HG03571 (cell line): ENCODE measurements at regions not wholly inside any gene's neighbourhood (a gene's known extent, or its start where the extent isn't known, plus 50 kb on each side); places are given as distances from the start of the nearest gene placed in this dataset.
"Not testable (repeated sequence)": the region's sequence is repeated elsewhere in the genome, so short reads cannot be mapped to it uniquely, and the experiment has no call there.

Experiments used
- ATAC-seq: cut with Tn5 transposase; IDR thresholded peaks from one replicate; pipeline ENCODE4 v1.9.1; 2021; ENCODE audit not compliant: unreplicated experiment

GRCh38 chr15:92751528-92751927 is 96.0 kb upstream of the FAM174B start:
- ATAC-seq = no peak

GRCh38 chr15:92753591-92753990 is 98.0 kb upstream of the FAM174B start:
- ATAC-seq = no peak

DNA sequence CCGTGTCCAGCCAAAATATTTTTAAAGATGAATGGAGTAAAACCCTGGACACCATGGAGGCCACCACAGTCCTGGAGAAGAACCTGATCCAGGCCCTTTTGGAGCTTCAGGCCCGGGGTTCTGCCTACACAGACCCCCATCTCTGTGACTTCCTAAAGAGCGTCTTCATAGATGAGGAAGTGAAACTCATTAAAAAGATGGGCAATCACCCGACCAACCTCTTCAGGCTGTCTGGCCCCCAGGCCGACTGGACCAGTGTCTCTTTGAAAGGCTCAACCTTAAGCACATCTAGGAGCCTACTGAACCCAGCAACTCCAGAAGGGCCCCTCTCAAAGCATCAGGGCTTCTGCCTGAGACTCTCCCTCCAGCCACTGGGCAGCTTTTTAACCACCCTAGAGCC is 107.9 kb upstream of the FAM174B start:
- no peak for ATAC-seq

- not testable (repeated sequence) for ATAC-seq
Measured at GRCh38 chr15:92768131-92768530, 112.6 kb upstream of the FAM174B start.

DNA sequence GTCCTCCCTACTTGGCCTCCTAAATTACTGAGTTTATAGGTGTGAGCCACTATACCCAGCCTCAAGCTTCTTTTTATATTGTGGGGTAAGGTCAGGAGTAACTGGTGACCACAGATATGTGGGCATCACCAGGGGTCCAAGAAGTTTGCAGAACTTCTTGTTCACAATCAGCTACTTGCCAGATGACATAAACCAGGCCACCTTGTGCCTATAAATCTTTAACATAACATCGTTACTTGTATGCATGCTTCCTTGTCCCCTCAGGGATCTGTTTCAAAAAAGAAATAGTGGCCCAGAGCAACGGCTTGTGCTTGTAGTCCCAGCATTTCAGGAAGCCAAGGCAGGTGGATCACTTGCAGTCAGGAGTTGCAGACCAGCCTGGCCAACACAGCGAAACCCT is 115.1 kb upstream of the FAM174B start:
- ATAC-seq = no peak

DNA sequence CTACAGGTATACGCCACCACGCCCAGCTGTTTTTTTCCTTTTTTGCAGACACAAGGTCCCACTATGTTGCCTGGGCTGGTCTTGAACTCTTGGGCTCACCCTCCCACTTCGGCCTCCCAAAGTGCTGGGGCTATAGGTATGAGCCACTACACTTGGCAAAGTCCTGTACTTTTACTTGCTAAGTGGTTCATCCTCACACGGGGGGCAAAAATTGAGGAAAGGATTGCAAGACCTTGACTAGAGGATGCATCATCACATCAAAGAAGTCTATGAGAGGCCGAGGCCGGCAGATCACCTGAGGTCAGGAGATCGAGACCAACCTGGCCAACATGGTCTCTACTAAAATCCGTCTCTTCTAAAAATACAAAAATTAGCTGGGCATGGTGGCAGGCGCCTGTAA is 116.5 kb upstream of the FAM174B start:
- ATAC-seq = no peak

DNA sequence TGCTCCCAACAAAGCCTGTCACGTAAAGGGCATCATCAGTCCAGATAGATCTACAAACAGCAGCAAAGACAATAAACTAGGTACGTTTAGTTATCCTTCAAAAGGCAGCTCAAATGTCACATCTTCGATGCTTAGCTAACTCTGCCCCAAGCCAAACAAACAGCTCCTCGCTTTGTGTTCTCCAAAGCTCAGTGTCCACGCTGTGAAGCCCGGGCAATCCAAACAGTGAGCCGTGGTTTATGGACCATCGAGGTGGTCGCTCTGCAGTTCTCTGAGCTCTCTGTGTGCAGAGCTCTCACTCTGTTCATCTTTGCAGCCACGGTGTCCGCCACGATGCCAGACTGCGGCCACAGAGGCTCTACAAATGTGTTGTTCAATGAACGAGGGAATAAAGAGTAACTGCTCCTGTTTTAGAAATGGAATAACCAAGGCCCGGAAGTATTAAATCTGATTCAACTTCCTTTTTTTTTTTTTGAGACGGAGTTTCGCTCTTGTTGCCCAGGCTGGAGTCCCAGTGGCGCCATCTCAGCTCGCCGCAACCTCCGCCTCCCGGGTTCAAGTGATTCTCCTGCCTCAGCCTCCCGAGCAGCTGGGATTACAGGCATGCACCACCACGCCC is 117.2 kb upstream of the FAM174B start:
- ATAC-seq = no peak

DNA sequence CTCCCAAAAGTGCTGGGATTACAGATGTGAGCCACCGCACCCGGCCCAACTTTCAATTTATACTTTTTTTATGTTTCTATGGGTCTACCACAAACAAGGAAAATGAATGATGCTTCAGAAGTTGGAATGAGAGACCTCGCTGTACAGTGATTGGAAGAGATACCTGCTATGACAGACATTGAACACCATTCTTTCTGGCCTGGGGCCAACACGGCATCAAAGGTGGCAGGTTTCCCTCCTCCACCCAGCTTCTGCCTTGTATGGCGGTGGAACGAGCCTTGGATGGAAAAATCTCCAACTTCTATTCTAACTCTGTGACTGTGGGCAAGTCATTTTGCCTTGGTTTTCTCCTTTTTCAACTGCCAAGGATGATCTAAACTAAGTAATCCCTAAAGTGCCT is 117.8 kb upstream of the FAM174B start:
- no peak for ATAC-seq

GRCh38 chr15:92779874-92780273 is 120.2 kb upstream of the CHD2 start:
- no peak for ATAC-seq

- ATAC-seq = no peak
Measured at GRCh38 chr15:92780843-92781242, 119.3 kb upstream of the CHD2 start.

- ATAC-seq = no peak
Measured at GRCh38 chr15:92781925-92782453, 118.1 kb upstream of the CHD2 start.

- no peak for ATAC-seq
Measured at GRCh38 chr15:92787116-92787515, 113.0 kb upstream of the CHD2 start.

DNA sequence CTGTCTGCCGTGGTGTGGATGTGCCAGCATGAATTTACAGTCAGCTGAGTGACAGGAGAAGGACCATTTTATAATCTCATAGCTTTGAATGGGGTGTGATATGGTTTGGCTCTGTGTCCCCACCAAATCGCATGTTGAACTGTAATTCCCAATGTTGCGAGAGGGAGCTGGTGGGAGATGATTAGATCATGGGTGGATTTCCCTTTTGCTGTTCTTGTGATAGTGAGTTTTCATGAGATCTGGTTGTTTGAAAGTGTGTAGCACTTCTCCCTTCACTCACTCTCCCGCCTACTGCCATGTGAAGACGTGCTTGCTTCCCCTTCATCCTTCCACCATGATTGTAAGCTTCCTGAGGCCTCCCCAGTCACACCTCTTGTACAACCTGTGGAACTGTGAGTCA is 111.9 kb upstream of the CHD2 start:
- ATAC-seq = no peak

- not testable (repeated sequence) for ATAC-seq
Measured at GRCh38 chr15:92788793-92789192, 111.3 kb upstream of the CHD2 start.

DNA sequence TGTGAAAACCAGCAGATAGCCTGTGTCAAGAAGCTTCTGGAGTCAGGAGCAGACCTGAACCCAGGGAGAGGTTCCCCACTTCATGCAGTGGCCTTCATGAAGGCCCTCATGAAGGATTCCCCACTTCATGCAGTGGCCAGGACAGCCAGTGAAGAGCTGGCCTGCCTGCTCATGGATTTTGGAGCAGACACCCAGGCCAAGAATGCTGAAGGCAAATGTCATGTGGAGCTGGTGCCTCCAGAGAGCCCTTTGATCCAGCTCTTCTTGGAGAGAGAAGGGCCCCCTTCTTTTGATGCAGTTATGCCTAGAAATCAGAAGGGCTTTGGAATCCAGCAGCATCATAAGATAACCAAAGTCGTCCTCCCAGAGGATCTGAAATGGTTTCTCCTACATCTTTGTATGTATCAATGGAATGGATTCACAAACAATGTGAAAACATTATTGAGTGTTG is 103.9 kb upstream of the CHD2 start:
- no peak for ATAC-seq

DNA sequence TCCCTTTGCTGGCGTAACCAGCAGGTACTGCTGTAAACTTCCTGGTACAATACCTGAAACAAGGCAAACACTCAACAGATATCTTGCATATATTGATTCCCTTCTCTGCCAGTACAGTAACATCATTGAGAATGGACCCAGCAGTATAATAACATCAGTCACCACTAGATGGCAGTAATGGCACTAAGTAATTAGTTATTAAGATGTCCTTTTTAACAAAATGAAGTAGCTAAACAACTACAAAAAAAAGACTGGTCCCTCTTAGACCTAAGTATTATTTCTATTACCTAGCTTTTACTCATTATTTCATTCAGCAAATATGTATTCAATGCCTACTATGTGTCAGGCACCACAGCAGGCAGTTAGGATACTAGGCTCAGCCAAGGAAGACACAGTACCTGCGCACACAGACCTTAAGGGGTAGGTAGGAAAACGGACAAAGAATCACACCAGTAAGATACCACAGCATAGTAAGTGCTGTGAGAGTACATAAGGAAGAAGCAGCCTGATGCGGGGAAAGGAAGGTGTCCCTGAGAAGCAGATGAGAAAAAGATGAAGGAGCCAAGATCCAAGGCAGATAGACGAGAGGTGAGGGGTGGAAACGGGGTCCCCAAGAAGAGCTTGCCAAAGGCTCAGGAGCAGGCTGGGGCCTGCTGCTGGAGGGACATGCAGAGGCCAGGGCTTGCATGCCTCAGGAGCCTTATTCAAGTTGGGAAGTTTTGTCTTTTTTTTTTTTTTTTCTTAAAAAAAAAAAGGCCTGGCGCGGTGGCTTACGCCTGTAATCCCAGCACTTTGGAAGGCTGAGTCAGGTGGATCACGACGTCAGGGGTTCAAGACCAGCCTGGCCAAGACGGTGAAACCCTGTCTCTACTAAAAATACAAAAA is 102.7 kb upstream of the CHD2 start:
- peak; percentile 60 for ATAC-seq

- no peak for ATAC-seq
Measured at GRCh38 chr15:92800013-92800412, 100.1 kb upstream of the CHD2 start.

- ATAC-seq = not testable (repeated sequence)
Measured at GRCh38 chr15:92800416-92801055, 99.6 kb upstream of the CHD2 start.

DNA sequence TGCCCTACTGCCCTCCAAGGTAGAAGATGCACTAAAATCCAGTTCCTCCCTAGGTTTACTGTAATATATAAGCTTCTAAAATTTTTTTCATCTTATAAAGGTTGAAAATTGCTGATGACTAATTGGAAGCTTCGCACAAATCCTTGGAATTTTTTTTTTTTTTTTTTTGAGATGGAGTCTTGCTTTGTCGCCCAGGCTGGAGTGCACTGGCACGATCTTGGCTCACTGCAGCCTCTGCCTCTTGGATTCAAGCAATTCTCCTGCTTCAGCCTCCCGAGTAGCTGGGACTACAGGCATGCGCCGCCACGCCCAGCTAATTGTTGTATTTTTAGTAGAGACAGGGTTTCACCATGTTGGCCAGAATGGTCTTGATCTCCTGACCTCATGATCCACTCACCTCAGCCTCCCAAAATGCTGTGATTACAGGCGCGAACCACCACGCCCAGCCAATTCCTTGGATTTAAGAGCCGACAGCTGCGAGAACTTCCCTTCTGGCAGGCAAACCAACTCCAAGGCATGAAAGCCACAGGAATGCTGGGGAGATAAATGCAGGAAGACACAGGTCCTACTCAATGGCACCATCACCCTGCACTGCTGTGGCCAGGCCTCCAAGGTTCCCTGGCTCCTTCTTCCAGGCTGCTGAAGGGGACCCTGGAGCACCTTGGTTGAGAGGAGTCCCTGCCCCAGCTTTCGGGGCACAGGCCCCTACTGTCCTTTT is 98.9 kb upstream of the CHD2 start:
- not testable (repeated sequence) for ATAC-seq

DNA sequence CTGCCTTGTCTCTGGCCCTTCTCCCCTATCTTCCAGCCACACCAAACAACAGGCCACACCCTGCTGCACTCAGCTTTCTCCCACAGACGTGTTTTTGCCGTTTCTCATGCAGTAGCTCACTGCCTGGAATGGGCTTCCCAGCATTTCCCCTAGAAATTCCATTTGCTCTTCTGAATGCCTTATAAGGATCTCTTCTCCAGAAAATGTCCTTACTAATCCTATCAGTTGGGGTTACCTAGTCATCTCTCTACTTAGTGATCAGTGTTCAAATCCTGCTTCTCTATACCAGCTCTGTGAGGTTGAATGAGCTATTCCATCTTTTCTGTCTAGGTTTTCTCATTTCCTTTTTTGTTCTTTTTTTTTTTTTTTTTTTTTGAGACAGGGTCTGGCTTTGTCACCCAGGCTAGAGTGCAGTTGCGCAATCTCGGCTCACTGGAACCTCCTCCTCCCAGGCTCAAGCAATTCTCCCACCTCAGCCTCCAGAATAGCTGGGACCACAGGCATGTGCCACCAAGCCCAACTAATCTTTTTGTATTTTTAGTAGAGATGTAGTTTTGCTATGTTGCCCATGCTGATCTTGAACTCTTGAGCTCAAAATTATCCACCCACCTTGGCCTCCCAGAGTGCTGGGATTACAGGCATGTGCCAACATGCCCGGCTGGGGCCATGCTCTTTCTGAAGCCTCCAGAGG is 98.2 kb upstream of the CHD2 start:
- ATAC-seq = no peak

- no peak for ATAC-seq
Measured at GRCh38 chr15:92803536-92803851, 96.6 kb upstream of the CHD2 start.
